ENCODE measurements at regions not wholly inside any gene's neighbourhood (a gene's known extent, or its start where the extent isn't known, plus 50 kb on each side); places are given as distances from the start of the nearest gene placed in this dataset.

- no peak for DNase-seq (ENCODE audit: low read depth in 2 of 2)
Observed at GRCh38 chr5:155960177-155960576, 366.8 kb upstream of the SGCD start.

DNA sequence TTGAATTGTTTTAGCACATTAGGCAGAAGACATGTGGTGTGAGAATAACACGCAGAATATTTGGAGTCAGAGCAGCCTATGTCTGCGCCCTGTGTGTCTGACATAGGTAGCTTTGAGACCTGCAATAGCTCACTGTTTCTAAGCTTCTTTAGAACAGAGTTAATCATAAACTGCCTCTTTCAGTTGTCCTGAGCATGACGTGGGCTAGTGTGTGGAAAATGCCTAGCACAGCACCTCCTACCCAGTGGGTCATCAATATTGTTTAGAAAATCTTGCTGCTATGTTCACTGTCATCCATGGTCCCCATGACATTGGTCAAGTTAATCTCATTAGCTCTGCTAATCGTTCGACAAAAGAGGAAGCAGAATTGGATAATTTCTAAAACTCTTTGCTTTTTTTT lies 357.4 kb upstream of the SGCD start:
- no peak for DNase-seq (ENCODE audit: low read depth in 2 of 2)

- DNase-seq (ENCODE audit: low read depth in 2 of 2), result no peak
Observed at GRCh38 chr5:155974369-155974768, 352.6 kb upstream of the SGCD start.

GRCh38 chr5:155978850-155979249 lies 348.1 kb upstream of the SGCD start:
- no peak for DNase-seq (ENCODE audit: low read depth in 2 of 2)

- DNase-seq (ENCODE audit: low read depth in 2 of 2), result no peak
Observed at GRCh38 chr5:155982354-155982753, 344.6 kb upstream of the SGCD start.

DNA sequence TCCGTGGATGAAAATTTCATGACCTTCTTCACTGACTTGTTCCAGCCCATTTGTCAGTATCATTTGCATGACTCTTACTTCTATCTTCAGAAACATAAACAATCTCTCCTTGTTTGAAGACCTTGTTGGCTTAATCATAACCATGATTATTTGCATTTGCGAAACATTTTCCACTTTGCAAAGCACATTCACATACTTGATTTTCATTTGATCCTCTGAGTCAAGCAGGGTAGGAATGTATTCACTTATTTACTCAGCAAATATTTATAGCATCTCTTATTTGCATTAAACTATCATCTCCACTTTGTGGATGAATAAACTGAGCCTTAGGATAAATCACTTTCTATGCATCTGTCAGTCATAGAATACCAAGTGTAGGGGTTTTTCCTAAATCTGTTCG lies 343.0 kb upstream of the SGCD start:
- no peak for DNase-seq (ENCODE audit: low read depth in 2 of 2)

DNA sequence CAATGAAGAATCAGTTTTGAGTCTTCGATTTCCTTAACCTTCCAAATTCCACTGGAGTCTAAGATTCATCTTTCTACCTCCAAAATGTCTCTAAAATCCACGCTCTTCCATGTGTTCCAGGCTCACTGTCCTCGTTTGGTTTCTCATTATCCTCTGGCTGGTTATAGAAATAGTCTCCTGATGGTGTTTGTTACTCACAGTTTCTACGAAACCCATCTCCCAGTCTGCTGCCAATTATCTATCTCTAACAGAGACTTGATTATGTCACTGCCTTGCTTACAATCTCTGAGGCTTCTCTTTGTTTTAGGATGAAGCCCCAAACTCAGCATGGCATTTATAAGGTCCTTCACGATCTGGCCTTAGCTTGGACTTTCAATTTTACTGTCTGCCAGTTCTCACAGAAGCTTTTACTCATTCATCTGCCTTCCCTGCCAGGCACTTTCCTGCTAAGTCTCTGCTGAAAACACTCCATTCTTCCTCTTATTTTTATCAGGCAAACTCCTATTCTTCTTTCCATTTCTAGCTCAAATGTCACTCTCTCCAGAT lies 339.6 kb upstream of the SGCD start:
- no peak for DNase-seq (ENCODE audit: low read depth in 2 of 2)

DNA sequence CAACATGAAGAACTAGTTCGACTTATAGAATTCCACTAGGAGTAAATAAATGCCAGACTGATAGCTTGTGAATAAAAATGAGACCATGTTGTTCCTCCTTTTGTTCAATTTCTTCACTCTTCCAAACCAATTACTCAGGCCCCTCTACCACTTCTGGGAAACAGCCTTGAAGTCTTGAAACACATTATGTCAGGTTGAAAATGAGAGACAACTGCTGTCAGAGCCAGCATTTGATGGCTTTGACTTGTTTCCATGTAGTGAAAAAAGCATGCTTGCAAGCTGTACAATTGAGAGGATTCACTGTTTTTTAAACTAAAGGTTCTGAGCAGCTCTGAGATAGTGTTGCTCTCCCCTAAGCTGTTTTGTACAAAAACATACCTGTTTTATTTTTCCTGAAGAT lies 337.1 kb upstream of the SGCD start:
- DNase-seq (ENCODE audit: low read depth in 2 of 2), result no peak

DNA sequence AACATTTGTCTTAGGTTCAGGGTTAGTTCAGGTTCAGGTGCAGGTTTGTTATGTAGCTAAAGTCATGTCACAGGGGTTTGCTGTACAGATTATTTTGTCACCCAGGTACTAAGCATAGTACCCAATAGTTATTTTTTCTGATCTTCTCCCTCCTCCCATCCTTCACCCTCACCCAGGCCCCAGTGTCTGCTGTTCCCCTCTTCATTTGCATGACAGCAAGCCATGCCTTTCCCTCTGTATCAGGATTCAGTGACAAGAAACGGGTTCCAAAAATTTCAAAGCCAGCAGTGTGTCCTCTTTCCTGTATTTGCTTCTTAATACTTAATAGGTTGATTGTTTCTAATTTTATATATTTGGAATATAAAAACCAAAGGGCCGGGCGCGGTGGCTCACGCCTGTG lies 330.8 kb upstream of the SGCD start:
- no peak for DNase-seq (ENCODE audit: low read depth in 2 of 2)

GRCh38 chr5:155998257-155998656 lies 328.7 kb upstream of the SGCD start:
- DNase-seq (ENCODE audit: low read depth in 2 of 2), result no peak

- DNase-seq (ENCODE audit: low read depth in 2 of 2), result no peak
Observed at GRCh38 chr5:156000115-156000514, 326.8 kb upstream of the SGCD start.

GRCh38 chr5:156004754-156005153 lies 322.2 kb upstream of the SGCD start:
- DNase-seq (ENCODE audit: low read depth in 2 of 2), result no peak

GRCh38 chr5:156006026-156006647 lies 320.8 kb upstream of the SGCD start:
- no peak for DNase-seq (ENCODE audit: low read depth in 2 of 2)

DNA sequence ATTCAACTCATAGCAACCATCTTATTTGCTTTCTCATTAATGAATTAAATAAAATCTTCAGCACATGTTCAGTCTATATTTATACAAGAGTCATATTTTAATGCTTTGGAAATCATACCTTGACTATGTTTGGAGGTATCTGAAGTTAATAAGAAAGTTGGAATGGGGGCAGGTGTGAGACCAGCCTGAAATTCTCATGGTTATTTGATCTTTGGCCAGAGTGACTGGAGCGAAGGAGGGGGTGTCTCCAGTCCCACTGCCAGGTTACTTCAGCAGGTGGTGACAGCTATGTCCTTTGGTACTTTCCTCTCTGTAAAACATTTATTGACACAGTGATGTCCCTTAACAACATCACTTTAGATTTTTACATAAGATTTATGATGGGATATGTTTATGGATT lies 318.1 kb upstream of the SGCD start:
- no peak for DNase-seq (ENCODE audit: low read depth in 2 of 2)

DNA sequence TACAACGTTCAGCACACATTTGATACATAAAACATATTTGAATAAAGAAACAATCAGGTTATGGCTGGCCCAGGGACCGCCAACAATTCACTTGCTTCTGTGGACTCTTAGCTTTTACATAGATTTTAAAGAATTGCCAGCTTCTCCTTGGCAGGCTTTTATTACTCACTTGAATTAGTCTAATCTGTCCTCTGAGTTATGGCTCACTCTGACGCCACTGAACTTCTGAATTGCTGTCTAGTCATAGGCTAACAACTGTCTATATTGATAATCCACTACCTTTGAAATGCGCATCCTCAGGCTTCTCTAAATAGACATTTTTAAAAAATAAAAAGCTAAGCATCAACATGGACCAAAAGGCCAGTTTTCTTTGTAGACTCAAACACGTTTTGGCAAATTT lies 317.4 kb upstream of the SGCD start:
- no peak for DNase-seq (ENCODE audit: low read depth in 2 of 2)

DNA sequence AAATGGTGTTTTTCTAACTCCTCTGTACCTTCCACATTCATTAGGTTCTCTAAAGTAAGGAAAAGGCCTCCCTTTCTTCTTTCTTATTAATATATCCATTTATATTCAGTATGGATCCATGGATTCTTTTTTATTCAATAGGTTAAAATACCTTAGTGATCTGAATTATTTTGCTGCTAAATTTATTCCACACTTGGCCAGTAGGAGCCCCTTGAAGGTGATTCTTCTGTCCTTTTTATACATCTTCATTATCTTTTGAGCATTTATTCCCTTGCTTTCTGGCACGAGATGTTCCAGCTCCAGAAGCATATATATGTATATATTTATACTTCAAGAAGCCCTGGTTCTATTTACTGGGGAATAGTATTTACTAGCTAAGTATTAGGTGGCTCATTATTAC lies 311.8 kb upstream of the SGCD start:
- no peak for DNase-seq (ENCODE audit: low read depth in 2 of 2)

DNA sequence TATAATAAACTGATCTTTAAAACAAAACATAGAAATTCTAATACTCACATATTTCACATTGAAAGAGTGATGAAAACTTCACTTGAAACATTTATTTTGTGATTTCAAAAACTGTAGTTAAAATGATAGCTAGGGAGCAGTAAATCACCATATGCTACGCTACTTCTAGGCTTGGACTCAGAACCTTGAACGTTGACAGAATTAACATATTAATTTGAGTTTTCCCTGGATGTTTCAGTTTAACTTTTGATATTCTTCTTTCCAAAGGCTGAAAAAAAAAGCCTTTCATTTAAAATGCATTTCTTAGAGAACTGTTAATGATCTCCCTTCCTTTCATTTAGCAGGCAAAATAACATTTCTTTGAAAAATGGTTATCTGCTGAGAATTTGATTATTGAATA lies 307.8 kb upstream of the SGCD start:
- no peak for DNase-seq (ENCODE audit: low read depth in 2 of 2)

DNA sequence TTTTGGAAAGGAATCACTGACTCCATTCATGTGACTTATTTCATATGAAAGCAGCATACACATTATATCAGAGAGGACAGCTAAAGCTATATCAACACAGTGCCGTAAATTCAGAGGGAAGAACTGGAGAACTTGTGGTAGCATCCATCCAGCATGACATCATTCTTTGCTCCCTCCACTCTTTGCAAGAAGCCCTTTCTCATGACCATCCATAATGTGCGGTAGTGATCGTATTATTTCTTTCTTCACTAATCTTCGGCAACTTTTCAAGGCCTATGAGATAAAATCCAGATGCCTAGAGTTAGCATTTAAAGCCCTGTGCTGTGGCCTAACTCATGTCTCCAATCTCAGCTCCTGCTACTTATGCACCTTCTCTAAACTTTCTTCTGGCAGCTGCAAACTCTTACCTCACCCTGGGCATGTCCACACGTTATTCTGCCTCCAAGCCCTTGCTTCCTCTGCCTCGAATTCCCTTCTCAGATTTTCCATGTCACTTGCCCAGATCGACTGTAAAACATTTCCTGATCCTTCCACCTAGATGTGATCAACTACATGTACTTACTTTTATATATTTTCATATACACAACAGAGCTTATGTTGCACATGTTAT lies 307.3 kb upstream of the SGCD start:
- no peak for DNase-seq (ENCODE audit: low read depth in 2 of 2)

- DNase-seq (ENCODE audit: low read depth in 2 of 2), result no peak
Observed at GRCh38 chr5:156020647-156021046, 306.3 kb upstream of the SGCD start.

GRCh38 chr5:156021866-156022265 lies 305.1 kb upstream of the SGCD start:
- no peak for DNase-seq (ENCODE audit: low read depth in 2 of 2)

- no peak for DNase-seq (ENCODE audit: low read depth in 2 of 2)
Observed at GRCh38 chr5:156025656-156026055, 301.3 kb upstream of the SGCD start.

DNA sequence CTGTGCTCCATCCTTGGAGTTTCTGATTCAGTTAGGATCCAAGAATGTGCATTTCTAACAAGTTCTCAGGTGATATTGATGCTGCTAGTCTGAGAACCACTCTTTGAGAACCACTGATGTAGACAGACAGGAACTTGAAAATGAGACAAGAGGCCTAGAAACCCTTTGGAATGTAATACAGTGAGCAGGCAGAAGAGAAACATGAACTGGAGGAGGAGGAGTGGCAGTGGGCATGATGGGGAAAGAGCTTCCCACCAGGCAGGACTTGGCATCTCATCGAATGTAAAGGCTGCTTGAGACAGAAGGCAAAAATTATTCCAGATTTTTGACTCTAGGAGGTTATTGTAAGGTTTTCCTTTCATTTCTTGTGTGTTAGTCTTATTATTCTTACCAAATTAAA lies 295.8 kb upstream of the SGCD start:
- no peak for DNase-seq (ENCODE audit: low read depth in 2 of 2)

GRCh38 chr5:156036640-156037039 lies 290.3 kb upstream of the SGCD start:
- DNase-seq (ENCODE audit: low read depth in 2 of 2), result no peak
